Parathyroid adenoma (tissue), 2 donors: ENCODE measurements at regions not wholly inside any gene's neighbourhood (a gene's known extent, or its start where the extent isn't known, plus 50 kb on each side); places are given as distances from the start of the nearest gene placed in this dataset.

ENCODE experiments used
- H2AFZ ChIP-seq: fragments of 300-600 bp; sonication (generic); one replicate; pipeline ENCODE4 v1.7.0; 2017; ENCODE audit warnings: antibody characterized with exemption, mild to moderate bottlenecking
- H3K27ac ChIP-seq: fragments of 300-600 bp; sonication (generic); one replicate; pipeline ENCODE4 v1.7.0; 2017
- H3K27me3 ChIP-seq: fragments of 300-600 bp; sonication (generic); one replicate; pipeline ENCODE4 v1.7.0; 2017; ENCODE audit warnings: low read length; ENCODE audit not compliant: control insufficient read depth, insufficient read depth
- H3K36me3 ChIP-seq: fragments of 300-600 bp; sonication (generic); one replicate; pipeline ENCODE4 v1.7.0; 2017; ENCODE audit warnings: low read length; ENCODE audit not compliant: control insufficient read depth, insufficient read depth
- H3K4me1 ChIP-seq: fragments of 300-600 bp; sonication (generic); one replicate; pipeline ENCODE4 v1.7.0; 2017; ENCODE audit warnings: control low read depth
- H3K4me2 ChIP-seq: fragments of 300-600 bp; sonication (generic); one replicate; pipeline ENCODE4 v1.7.0; 2017; ENCODE audit warnings: low read length
- H3K4me3 ChIP-seq: fragments of 300-600 bp; sonication (generic); one replicate; pipeline ENCODE4 v1.7.0; 2017; ENCODE audit warnings: low read depth, low read length
- H3K79me2 ChIP-seq: fragments of 300-600 bp; sonication (generic); one replicate; pipeline ENCODE4 v1.7.0; 2017; ENCODE audit warnings: control low read depth
- H3K9ac ChIP-seq: fragments of 300-600 bp; sonication (generic); one replicate; pipeline ENCODE4 v1.7.0; 2017; ENCODE audit warnings: mild to moderate bottlenecking
- H3K9me3 ChIP-seq: fragments of 300-600 bp; sonication (generic); one replicate; pipeline ENCODE4 v1.7.0; 2017; ENCODE audit warnings: low read length; ENCODE audit not compliant: control insufficient read depth
- TF ChIP-seq, protein P1 (sequence below): fragments of 300-600 bp; sonication (generic); IDR thresholded peaks from one replicate; pipeline ENCODE4 v1.7.0; 2017; ENCODE audit warnings: antibody characterized with exemption, mild to moderate bottlenecking
- donor health status: primary hyperparathyroidism.

DNA sequence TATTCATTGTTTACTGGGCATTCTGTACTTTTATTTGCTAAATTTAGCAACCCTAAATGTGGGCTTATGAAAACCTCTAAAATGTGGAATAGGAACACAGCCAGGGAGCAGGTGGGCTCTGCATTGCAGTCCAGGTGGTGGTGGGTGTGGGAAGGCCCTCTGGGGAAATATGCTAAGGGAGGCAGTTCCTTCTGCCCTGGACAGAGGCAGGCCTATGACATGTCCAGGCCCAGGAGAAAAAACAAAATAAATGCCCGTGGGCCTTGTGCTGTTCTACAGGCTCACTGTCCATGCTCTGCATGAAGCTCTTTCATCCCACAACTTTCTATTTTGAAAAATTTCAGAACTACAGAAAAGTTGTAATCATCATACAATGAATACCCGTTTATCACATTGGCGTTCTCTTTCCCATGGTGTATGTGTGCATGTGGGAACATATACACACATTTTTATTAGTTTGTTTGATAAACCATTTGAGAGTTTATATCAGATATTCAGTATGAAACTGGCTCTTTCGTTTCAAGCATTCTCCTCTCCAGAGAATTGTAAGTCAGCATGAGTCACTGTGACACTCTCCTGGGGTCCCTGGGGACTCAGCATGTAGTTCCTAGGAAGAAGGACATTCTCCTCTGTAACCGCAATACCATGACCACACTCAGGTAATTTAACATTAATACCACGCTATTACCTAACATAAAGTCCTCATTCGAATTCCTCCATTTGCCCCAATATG, 505.3 kb downstream of the COG6 start:
- no peak overlapping the region for H3K4me2 ChIP-seq
- no peaks in the 10 kb centered on the region for H3K36me3 ChIP-seq
- TF ChIP-seq, protein P1, sequence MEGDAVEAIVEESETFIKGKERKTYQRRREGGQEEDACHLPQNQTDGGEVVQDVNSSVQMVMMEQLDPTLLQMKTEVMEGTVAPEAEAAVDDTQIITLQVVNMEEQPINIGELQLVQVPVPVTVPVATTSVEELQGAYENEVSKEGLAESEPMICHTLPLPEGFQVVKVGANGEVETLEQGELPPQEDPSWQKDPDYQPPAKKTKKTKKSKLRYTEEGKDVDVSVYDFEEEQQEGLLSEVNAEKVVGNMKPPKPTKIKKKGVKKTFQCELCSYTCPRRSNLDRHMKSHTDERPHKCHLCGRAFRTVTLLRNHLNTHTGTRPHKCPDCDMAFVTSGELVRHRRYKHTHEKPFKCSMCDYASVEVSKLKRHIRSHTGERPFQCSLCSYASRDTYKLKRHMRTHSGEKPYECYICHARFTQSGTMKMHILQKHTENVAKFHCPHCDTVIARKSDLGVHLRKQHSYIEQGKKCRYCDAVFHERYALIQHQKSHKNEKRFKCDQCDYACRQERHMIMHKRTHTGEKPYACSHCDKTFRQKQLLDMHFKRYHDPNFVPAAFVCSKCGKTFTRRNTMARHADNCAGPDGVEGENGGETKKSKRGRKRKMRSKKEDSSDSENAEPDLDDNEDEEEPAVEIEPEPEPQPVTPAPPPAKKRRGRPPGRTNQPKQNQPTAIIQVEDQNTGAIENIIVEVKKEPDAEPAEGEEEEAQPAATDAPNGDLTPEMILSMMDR = no peak

DNA sequence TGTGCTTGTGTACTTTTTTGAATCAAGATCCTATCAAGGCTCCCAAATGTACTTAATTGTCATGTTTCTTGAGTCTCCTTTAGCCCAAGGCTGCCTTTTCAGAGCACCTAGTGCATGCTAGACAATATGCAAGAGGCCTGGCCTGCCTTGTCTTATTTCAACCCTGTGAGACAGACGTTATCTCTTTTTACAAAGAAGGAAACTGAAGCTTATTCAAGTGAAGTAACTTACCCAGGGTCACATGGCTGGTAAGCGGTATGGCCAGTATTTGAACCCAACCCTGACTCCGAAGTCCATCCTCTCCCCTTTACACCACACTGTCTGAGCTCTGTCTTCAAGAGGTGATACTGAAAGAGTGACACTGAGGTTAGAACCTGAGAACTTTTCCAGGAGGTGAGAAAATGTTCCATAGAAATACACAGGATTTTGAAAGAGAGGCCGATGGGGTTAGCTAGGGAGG, 505.1 kb downstream of the FOXO1 start:
- no peak overlapping the region for H2AFZ ChIP-seq
- H3K9me3 ChIP-seq = no peaks in the 10 kb centered on the region
- TF ChIP-seq, protein P1 = no peak
- no peaks in the 10 kb centered on the region for H3K79me2 ChIP-seq
- no peaks in the 10 kb centered on the region for H3K27me3 ChIP-seq
- H3K27ac ChIP-seq = no peak overlapping the region
- H3K4me3 ChIP-seq = no peak overlapping the region
- H3K36me3 ChIP-seq = no peaks in the 10 kb centered on the region
- H3K9ac ChIP-seq = no peak overlapping the region
- H3K4me1 ChIP-seq = no peaks in the 10 kb centered on the region
- H3K4me2 ChIP-seq = no peak overlapping the region

More for the DNA sequence above, 505.3 kb downstream of the COG6 start:
- no peak overlapping the region for H3K4me3 ChIP-seq
- H3K9me3 ChIP-seq = no peaks in the 10 kb centered on the region
- H2AFZ ChIP-seq = no peak overlapping the region
- H3K27me3 ChIP-seq = no peaks in the 10 kb centered on the region
- H3K79me2 ChIP-seq = no peaks in the 10 kb centered on the region
- no peak overlapping the region for H3K27ac ChIP-seq
- no peak overlapping the region for H3K9ac ChIP-seq
- H3K4me1 ChIP-seq = no peaks in the 10 kb centered on the region

DNA sequence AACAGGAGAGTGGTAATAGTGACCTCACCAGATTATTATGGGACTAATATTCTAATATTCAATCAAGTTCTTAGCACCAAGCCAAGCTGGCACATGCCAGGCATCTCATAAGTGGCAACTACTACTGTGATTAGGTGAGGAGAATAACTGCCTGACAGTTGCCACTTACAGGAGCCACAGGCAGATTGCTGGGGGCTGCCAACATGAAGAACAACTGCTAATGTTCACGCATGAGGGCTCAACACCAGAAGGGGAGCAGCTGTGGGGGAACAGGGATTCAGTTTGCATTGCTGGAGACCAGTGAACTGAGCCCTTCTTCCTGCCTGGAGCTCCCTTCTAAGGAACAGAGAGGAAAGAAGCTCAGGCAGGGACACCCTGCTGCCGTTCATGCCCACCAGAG, 504.5 kb downstream of the FOXO1 start:
- Histone ChIP-seq H3K4me1 (no peaks in the 10 kb centered on the region), H3K4me2 (no peak overlapping the region), H3K36me3 (no peaks in the 10 kb centered on the region), H3K9ac (no peak overlapping the region), H3K27ac (no peak overlapping the region), H3K9me3 (no peaks in the 10 kb centered on the region), H2AFZ (no peak overlapping the region), H3K79me2 (no peaks in the 10 kb centered on the region), H3K27me3 (no peaks in the 10 kb centered on the region), H3K4me3 (no peak overlapping the region)
- TF ChIP-seq, protein P1 = no peak

- Histone ChIP-seq H3K27ac (no peak overlapping the region), H2AFZ (no peak overlapping the region), H3K36me3 (no peaks in the 10 kb centered on the region), H3K79me2 (no peaks in the 10 kb centered on the region), H3K4me3 (no peak overlapping the region), H3K9ac (no peak overlapping the region), H3K4me2 (no peak overlapping the region), H3K27me3 (no peaks in the 10 kb centered on the region), H3K4me1 (no peaks in the 10 kb centered on the region), H3K9me3 (no peaks in the 10 kb centered on the region)
- TF ChIP-seq, protein P1 = no peak
Observed at GRCh38 chr13:40163066-40164000, 503.1 kb downstream of the FOXO1 start.
